Thymus (tissue), 11 donors: ENCODE measurements at regions not wholly inside any gene's neighbourhood (a gene's known extent, or its start where the extent isn't known, plus 50 kb on each side); places are given as distances from the start of the nearest gene placed in this dataset.
"Not testable (repeated sequence)": the region's sequence is repeated elsewhere in the genome, so short reads cannot be mapped to it uniquely, and the experiment has no call there.

Experiments
- DNase-seq, 9 donors: peaks; one replicate each; pipeline ENCODE4 v3.0.0-alpha.2; 2013; ENCODE audit warnings: low spot score in 9 of 9, low read depth in 6 of 9, missing footprints in 1 of 9
- H3K27ac ChIP-seq, 2 donors: one replicate each; pipeline ENCODE4 v1.5.1; 2013; ENCODE audit warnings: control low read depth in 1 of 2, low read depth in 1 of 2, low read length in 1 of 2, mild to moderate bottlenecking in 1 of 2, moderate library complexity in 1 of 2
- H3K27me3 ChIP-seq, 2 donors: one replicate each; pipeline ENCODE4 v1.5.1; 2013; ENCODE audit warnings: low read length in 1 of 2; ENCODE audit not compliant: control insufficient read depth in 2 of 2, insufficient read depth in 1 of 2
- H3K36me3 ChIP-seq, 2 donors: one replicate each; pipeline ENCODE4 v1.5.1; 2013; ENCODE audit warnings: low read length in 1 of 2, mild to moderate bottlenecking in 1 of 2, moderate library complexity in 1 of 2; ENCODE audit not compliant: control insufficient read depth in 2 of 2, insufficient read depth in 2 of 2
- H3K4me1 ChIP-seq, 2 donors: one replicate each; pipeline ENCODE4 v1.5.1; 2013; ENCODE audit warnings: low read length in 2 of 2; ENCODE audit not compliant: control insufficient read depth in 2 of 2, insufficient read depth in 2 of 2
- H3K4me3 ChIP-seq, 2 donors: one replicate each; pipeline ENCODE4 v1.5.1; 2013; ENCODE audit warnings: low read length in 2 of 2, control low read depth in 1 of 2, mild to moderate bottlenecking in 1 of 2
- H3K9me3 ChIP-seq, 2 donors: one replicate each; pipeline ENCODE4 v1.5.1; 2013; ENCODE audit warnings: low read length in 1 of 2, mild to moderate bottlenecking in 1 of 2; ENCODE audit not compliant: control insufficient read depth in 2 of 2, insufficient read depth in 1 of 2
- WGBS: extraction: QIAGEN DNeasy Blood & Tissue Kit; methylation state at CpG from one replicate; pipeline ENCODE4 v1.1.7; 2013; 5-methylcytosine and 5-hydroxymethylcytosine counted together
- donor health status: healthy.

GRCh38 chr10:84756653-84757052, 428.3 kb downstream of the CCSER2 start:
- not testable (repeated sequence) for H3K27ac ChIP-seq, H3K4me1 ChIP-seq, H3K36me3 ChIP-seq, DNase-seq, H3K27me3 ChIP-seq, H3K9me3 ChIP-seq, H3K4me3 ChIP-seq
- WGBS = 96% methylated on average over 2 of the region's 3 CpGs

DNA sequence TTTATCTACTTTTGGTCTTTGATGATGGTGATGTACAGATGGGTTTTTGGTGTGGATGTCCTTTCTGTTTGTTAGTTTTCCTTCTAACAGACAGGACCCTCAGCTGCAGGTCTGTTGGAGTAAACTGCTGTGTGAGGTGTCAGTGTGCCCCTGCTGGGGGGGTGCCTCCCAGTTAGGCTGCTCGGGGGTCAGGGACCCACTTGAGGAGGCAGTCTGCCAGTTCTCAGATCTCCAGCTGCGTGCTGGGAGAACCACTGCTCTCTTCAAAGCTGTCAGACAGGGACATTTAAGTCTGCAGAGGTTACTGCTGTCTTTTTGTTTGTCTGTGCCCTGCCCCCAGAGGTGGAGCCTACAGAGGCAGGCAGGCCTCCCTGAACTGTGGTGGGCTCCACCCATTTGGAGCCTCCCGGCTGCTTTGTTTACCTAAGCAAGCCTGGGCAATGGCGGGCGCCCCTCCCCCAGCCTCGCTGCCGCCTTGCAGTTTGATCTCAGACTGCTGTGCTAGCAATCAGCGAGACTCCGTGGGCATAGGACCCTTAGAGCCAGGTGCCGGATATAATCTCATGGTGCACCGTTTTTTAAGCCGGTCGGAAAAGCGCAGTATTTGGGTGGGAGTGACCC, 433.7 kb downstream of the CCSER2 start:
- not testable (repeated sequence) for DNase-seq, H3K4me3 ChIP-seq
- WGBS = 61% methylated on average over 14 of the region's 14 CpGs

DNA sequence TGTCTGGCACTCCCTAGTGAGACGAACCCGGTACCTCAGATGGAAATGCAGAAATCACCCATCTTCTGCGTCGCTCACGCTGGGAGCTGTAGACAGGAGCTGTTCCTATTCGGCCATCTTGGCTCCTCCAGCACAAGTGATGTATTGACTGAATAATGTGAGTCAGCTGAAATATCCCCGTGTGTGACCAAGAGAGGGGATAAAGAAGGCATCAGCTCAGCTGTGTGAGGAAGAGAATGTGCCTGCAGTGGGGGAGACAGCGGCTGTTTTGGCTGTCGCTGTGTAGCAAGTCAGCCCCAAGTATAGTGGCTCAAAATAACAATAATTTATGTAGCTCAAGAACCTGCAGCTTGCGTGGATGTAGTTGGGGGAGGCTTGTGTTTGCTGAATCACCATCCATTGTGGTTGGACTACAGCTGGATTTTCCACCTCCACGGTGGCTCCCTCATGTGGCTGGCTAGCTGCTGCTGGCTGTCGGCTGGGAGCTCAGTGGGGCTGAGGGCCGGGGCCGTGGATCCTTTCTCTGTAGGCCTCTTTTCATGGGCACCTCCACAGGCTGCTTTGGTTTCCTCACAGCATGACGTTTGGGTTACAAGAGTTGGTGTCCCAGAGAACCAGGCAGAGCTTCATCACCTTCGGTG, 434.5 kb downstream of the CCSER2 start:
- Histone ChIP-seq H3K36me3 (no peaks in the 10 kb centered on the region), H3K27ac (no peak overlapping the region), H3K9me3 (no peaks in the 10 kb centered on the region), H3K27me3 (no peaks in the 10 kb centered on the region), H3K4me1 (no peaks in the 10 kb centered on the region), H3K4me3 (no peak overlapping the region)
- no peak for DNase-seq
- WGBS = 92% methylated on average over 16 of the region's 16 CpGs

More for the DNA sequence above, 433.7 kb downstream of the CCSER2 start:
- H3K27me3 ChIP-seq, H3K4me1 ChIP-seq, H3K27ac ChIP-seq, H3K9me3 ChIP-seq, H3K36me3 ChIP-seq: not testable (repeated sequence)

DNA sequence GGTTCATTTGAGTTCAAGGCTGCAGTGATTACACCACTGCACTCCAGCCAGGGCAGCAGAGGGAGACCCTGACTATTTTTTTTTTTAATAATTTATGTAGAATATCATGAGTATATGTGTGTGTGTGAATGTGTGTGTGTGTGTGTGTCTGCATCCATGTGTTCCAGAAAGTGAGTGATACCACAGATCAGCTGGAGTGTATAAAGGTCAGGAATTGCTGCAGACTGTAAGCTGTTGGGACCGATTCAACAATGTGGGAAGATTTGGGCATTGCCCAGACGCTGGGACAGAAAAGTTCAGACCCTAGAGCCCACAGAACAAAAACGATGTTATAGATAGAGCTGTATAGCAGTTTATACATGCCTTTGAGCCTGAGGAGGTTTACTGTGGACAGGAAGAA, 435.6 kb downstream of the CCSER2 start:
- H3K27me3 ChIP-seq = no peaks in the 10 kb centered on the region
- H3K4me3 ChIP-seq = no peak overlapping the region
- WGBS = 69% methylated on average over 3 of the region's 3 CpGs
- H3K36me3 ChIP-seq = no peaks in the 10 kb centered on the region
- no peaks in the 10 kb centered on the region for H3K4me1 ChIP-seq
- no peak overlapping the region for H3K27ac ChIP-seq
- no peak for DNase-seq
- H3K9me3 ChIP-seq = no peaks in the 10 kb centered on the region

DNA sequence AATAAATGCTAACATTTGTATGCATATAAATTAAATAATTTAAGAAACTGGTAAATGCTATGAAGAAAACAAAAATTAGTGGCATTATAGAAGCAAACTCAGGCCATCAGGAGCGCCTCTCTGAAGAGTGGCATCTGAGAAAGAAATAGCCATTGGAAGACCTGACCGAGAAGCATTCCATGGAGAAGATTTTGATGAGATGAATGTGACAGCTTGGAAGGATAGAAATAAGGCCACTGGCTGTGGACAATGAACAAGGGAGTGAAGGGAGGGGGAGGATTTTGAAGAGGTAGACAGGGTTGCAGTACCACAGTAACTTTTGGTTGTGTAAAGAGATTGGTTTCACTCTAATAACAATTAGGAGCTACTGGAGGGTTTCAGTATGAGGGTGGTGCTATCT, 436.7 kb downstream of the CCSER2 start:
- no peak for DNase-seq
- H3K4me3 ChIP-seq = no peak overlapping the region
- no peaks in the 10 kb centered on the region for H3K36me3 ChIP-seq
- no peak overlapping the region for H3K27ac ChIP-seq
- no peaks in the 10 kb centered on the region for H3K9me3 ChIP-seq
- H3K4me1 ChIP-seq = no peaks in the 10 kb centered on the region
- no peaks in the 10 kb centered on the region for H3K27me3 ChIP-seq
- WGBS = 95% methylated on average over 2 of the region's 2 CpGs

DNA sequence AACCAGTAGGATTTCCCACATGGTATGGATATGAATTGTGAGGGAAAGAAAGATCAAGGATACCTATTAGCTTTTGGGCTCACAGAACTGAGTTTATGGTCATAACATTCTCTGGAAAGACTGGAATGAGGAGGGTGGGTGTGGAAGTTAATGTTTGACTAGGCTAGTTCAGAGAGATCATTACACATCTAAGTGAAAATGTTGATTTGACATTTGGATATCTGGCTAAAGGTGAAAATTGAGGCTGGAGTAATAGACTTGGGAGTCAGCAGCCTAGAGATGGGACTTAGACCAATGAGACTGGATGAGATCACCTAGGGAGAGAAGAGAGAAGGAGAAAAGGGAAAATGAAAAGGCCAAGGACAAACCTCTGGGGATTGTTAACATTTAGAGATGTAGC, 437.3 kb downstream of the CCSER2 start:
- Histone ChIP-seq H3K9me3 (no peaks in the 10 kb centered on the region), H3K27ac (no peak overlapping the region), H3K36me3 (no peaks in the 10 kb centered on the region), H3K27me3 (no peaks in the 10 kb centered on the region), H3K4me3 (no peak overlapping the region), H3K4me1 (no peaks in the 10 kb centered on the region)
- DNase-seq = no peak

- H3K27me3 ChIP-seq = no peaks in the 10 kb centered on the region
- WGBS = 97% methylated on average over 13 of the region's 13 CpGs
- no peaks in the 10 kb centered on the region for H3K36me3 ChIP-seq
- no peak overlapping the region for H3K4me3 ChIP-seq
- H3K9me3 ChIP-seq = no peaks in the 10 kb centered on the region
- DNase-seq = no peak
- H3K4me1 ChIP-seq = no peaks in the 10 kb centered on the region
- H3K27ac ChIP-seq = no peak overlapping the region
These were observed 438.5 kb downstream of the CCSER2 start for GRCh38 chr10:84766923-84767322.

GRCh38 chr10:84768132-84768531, 439.7 kb downstream of the CCSER2 start:
- no peaks in the 10 kb centered on the region for H3K4me1 ChIP-seq
- H3K4me3 ChIP-seq = no peak overlapping the region
- no peaks in the 10 kb centered on the region for H3K9me3 ChIP-seq
- H3K36me3 ChIP-seq = no peaks in the 10 kb centered on the region
- WGBS = 91% methylated on average over 4 of the region's 4 CpGs
- H3K27ac ChIP-seq = no peak overlapping the region
- H3K27me3 ChIP-seq = no peaks in the 10 kb centered on the region
- no peak for DNase-seq

GRCh38 chr10:84770824-84771223, 442.4 kb downstream of the CCSER2 start:
- H3K4me3 ChIP-seq = no peak overlapping the region
- H3K36me3 ChIP-seq = no peaks in the 10 kb centered on the region
- no peaks in the 10 kb centered on the region for H3K27me3 ChIP-seq

More at GRCh38 chr10:84770824-84771223, 442.4 kb downstream of the CCSER2 start:
- DNase-seq = no peak
- Histone ChIP-seq H3K9me3 (no peaks in the 10 kb centered on the region), H3K27ac (no peak overlapping the region), H3K4me1 (no peaks in the 10 kb centered on the region)
